Fibroblast of the aortic adventitia (primary cell): ENCODE measurements at regions not wholly inside any gene's neighbourhood (a gene's known extent, or its start where the extent isn't known, plus 50 kb on each side); places are given as distances from the start of the nearest gene placed in this dataset.

Source experiments
- DNase-seq: peaks from one replicate; pipeline ENCODE4 v3.0.0-alpha.2; 2010; ENCODE audit warnings: low read depth
- H3K4me3 ChIP-seq: 2 replicates; pipeline ENCODE4 v1.5.1; 2011; ENCODE audit warnings: low read depth, mild to moderate bottlenecking, control low read depth, low read length, moderate library complexity
- TF ChIP-seq, protein P1 (sequence below): IDR thresholded peaks from 2 replicates; pipeline ENCODE4 v1.5.1; 2011; ENCODE audit warnings: mild to moderate bottlenecking, low read length, control low read depth, inconsistent platforms; ENCODE audit not compliant: insufficient read depth

DNA sequence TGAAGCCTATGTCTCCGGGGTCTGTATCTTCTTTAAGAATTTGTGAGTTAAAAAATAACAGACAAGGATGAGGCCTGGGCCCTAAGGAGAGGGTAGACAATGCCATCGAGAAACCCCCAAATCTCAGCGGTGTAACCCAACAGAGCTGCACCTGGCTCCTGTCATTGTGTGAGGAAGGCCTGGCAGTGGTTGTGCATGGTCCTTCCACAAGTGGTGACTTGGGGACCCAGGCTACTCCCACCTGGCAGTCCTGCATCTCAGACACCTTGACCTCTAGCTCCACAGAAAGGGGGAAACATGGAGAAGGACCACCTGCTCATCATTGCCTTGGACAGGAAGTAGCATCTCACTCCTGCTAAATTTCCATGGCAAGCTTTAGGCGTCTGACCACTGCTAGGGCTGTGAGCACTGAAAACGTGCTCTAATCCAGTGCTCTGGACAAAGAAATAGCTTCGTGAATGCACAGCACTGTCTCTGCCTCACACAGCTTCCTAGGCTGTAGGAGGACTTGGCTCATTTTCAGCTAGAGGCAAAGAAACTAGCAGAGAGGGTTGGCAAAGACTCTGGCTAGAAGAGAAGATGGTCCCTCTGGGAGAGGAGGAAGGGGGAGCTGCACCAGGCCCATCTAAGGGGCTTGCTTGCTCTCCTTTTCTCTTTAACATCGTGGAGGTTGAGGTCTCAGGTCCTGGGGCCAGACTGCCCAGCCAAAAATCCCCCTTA, 273.9 kb upstream of the ZMIZ1 start:
- TF ChIP-seq, protein P1, sequence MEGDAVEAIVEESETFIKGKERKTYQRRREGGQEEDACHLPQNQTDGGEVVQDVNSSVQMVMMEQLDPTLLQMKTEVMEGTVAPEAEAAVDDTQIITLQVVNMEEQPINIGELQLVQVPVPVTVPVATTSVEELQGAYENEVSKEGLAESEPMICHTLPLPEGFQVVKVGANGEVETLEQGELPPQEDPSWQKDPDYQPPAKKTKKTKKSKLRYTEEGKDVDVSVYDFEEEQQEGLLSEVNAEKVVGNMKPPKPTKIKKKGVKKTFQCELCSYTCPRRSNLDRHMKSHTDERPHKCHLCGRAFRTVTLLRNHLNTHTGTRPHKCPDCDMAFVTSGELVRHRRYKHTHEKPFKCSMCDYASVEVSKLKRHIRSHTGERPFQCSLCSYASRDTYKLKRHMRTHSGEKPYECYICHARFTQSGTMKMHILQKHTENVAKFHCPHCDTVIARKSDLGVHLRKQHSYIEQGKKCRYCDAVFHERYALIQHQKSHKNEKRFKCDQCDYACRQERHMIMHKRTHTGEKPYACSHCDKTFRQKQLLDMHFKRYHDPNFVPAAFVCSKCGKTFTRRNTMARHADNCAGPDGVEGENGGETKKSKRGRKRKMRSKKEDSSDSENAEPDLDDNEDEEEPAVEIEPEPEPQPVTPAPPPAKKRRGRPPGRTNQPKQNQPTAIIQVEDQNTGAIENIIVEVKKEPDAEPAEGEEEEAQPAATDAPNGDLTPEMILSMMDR: no peak
- DNase-seq: no peak
- no peak overlapping the region for H3K4me3 ChIP-seq

DNA sequence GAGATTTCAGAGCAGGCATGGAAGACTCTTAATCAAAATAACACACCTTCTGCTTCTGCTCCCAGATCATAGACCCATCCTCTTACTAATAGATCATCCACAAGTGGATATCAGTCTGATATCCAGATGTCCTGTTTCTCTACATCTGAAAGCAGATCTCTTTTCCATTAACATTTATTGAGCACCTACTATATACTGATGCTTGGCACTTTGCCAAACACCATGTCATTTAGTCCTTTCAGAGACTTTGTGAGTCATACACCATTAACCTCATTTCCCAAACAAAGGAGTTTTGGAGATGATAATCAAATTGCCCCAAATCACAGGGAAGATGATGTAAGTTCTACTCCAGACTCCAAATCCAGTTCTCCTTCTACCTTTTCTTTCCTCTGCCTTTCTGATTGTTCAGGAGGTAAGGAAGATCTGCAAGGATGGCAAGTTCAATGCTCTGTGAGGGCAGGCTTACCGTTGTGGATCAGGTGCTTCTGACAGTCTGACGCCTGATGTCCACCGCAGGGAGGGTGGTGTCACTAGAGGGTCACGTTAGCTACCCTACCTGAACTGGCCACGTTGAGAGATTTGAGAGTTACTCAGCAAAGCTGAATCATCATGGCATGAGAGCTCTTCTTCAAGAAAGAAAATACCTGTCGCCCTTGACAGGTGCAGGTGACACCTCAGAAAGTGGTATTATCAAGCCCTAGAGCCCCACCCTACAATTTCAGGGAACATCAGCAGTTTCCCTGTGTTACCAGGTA, 269.6 kb upstream of the ZMIZ1 start:
- TF ChIP-seq, protein P1: no peak
- no peak overlapping the region for H3K4me3 ChIP-seq
- peak; percentile 39 for DNase-seq

DNA sequence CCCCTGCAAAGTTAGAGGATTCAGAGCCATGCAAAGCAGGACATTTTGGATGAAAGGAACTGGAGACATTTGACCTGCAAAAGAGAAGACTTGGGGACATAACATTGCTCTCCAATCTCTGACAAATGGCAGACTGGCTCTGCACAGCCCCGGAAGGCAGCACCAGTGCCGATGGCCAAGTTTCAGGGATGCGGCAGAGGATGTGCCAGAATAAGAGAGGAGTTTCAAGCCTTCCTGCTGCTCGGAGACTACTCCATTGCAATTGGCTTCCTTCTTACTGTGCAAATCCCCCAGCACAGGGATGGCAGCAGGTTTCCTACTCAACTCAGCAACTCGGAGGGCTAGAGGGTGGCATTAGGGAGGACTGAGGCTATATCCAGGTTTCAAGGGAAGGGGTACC, 268.8 kb upstream of the ZMIZ1 start:
- TF ChIP-seq, protein P1: no peak
- DNase-seq: no peak
- H3K4me3 ChIP-seq: no peak overlapping the region

DNA sequence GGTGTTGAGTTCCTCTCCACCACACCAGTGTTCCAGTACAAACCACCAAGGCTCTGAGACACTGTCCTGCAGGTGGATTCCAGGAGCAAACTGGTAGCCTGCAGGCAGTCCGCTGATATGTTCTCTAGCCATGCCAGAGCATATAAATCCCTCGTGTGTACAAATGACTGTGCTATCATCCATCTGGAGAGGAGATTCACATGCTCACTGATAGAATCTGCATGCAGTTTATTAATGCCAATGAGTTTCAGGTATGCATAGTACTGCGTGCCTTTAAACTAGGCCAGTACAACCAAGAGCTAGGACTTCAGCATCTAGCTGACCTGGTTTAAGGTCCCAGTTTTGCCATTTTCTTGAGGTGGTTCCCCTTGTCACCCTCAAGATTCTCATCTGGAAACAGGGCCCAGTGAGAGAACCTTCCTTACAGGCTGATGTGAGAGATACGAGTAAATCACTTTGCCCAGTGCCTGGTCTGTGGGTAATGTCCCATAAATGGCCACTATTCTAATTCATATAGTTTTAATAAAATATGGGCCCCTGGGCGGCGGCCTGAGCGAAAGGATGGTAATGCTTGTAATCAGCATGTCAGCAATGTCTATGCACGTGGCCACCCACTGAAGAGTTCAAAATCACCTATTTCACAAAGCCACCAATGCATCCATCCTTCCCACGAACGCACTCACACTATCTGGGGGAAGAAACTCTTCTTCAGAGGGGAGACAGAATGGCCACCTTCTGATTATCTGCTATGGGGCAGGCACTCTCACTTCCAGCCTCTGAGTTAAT, 268.0 kb upstream of the ZMIZ1 start:
- H3K4me3 ChIP-seq: no peak overlapping the region
- TF ChIP-seq, protein P1: no peak

DNA sequence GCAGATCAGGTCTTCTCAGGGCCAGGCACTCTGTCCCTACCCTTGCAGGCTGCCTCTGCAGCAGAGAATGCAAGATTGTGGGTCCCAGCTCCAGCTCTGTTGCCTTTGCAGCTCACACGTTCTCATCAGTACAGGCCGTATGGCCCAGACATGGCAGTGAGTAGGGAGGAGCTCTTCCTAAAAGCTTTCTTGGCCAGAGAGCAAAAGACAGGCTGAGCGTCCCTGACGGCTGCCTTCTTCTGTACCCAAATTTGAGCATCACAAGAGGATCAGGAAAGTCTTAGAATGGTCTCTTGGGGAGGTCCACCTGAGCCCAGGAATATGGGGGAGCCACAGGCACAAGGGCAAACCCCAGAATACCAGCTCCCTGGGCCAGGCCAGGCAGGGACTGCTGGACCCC, 266.3 kb upstream of the ZMIZ1 start:
- no peak for DNase-seq
- TF ChIP-seq, protein P1: no peak
- H3K4me3 ChIP-seq: no peak overlapping the region

More for the DNA sequence above, 268.0 kb upstream of the ZMIZ1 start:
- DNase-seq: no peak

DNA sequence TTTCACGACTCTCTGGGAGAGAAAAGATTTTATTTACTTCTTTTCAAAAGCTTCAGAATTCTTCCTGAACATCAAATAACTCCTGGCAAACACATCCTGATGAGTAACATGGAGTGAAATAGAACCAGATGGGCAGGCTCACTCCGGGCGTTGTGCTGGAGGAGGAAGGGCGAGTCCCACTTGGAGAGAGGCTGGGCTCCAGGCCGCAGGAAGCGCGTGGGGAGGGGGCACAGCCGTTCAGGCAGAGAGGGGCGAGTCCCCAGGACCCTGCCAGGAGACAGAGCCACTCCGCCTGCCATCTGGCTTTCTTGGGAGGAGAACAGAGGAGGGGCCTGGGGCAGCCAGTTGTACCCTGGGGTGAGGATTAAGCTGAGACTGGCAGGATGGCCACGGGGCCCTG, 265.9 kb upstream of the ZMIZ1 start:
- no peak overlapping the region for H3K4me3 ChIP-seq
- peak; percentile 81 for DNase-seq
- TF ChIP-seq, protein P1: no peak
